HG03439 (cell line): ENCODE measurements at regions not wholly inside any gene's neighbourhood (a gene's known extent, or its start where the extent isn't known, plus 50 kb on each side); places are given as distances from the start of the nearest gene placed in this dataset.

ENCODE experiments used
- ATAC-seq: cut with Tn5 transposase; IDR thresholded peaks from one replicate; pipeline ENCODE4 v1.9.1; 2021; ENCODE audit warnings: mild to moderate bottlenecking, moderate library complexity; ENCODE audit not compliant: unreplicated experiment

DNA sequence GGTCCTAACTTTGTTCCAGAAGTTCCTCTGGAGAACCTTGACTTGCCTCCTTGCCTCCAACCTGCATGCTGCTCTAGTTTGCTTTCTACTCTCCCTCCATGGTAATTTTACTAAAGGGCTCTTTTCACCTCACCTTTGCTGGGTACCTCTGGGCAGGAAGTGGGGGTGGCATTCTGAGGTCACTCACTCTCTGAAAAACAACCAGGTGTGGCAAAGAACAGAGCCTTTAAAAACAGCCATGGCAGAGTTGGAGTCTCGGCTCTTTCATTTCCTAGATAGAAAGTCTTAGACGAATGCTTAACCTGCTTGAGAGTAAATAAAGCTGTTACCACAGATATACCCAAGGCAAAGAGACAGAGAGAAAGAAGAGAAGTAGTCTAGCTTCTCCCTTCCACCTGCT lies 827.9 kb downstream of the BCL11B start:
- no peak for ATAC-seq

- ATAC-seq = no peak
Measured at GRCh38 chr14:98445718-98446117, 826.3 kb downstream of the BCL11B start.

DNA sequence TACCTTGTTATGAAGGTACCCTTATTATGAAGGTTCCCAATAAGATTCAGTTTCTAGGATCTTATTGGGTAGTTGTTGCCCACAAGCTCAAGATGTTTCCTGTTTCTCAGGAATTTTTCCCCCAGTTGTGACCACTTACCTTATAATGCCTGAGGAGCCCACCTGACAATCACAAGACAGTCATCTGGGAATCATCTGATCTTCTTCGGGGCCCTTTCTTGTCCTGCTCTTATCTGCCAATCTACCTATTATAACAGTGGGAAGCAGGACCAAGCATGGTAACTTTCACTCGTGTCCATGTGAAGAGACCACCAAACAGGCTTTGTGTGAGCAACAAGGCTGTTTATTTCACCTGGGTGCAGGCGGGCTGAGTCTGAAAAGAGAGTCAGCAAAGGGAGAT lies 825.5 kb downstream of the BCL11B start:
- no peak for ATAC-seq

DNA sequence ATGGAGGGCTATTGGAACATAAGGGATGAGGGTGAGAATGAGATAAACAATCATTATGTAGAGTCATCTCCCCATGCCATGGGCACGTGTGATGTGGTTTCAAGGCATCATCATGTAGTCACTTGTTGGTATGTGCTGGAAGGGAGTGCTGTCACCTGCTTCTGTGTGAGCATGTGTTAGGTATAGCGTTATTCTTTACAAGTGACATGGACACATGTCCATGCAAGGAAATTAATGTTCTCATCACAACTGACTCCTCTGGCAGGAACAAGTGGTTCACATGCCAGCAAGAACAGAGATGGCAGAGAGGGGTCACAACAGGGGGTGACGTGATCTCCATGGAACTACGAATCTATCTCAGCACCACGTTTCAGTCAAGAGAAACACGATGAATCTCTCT lies 815.8 kb downstream of the BCL11B start:
- no peak for ATAC-seq

DNA sequence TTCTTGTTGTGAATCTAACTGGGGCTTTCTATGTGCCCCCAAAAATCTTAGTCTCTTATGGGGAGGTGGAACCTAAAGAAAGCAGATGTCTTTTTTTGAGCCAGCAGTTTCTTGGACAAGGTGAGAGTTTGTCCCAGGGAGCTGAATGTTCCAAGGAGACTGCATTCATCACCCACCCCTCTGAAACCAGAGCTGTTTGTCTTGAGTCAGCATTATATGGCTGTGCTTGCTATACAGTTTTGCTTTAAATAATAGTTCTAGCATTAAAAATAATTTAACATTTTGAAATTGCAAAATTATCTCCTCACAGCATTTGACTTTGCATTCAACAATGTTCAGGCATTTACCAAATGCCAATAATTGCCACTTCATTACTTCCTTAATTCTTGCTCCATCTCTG lies 813.3 kb downstream of the BCL11B start:
- no peak for ATAC-seq

- no peak for ATAC-seq
Measured at GRCh38 chr14:98462908-98463307, 809.1 kb downstream of the BCL11B start.

DNA sequence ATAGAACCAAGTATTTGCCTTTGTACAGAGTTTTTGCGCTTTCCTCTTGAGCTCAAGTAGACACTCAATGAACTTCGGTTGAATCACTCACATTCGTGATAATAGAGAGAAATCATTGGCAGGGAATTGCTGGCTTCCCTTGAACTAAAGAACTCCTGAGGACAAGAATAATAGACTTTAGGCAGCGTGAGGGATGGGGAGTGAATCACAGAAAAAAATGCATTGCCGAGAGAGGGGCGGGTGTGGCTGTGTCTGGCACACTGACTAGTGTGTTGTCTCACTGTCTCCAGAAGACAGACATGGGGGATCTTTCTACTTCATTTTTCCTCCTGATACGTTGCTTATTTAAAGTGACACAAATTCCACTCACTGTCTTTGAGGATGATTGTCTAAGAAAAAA lies 805.2 kb downstream of the BCL11B start:
- ATAC-seq = no peak

- no peak for ATAC-seq
Measured at GRCh38 chr14:98470663-98471062, 801.3 kb downstream of the BCL11B start.

DNA sequence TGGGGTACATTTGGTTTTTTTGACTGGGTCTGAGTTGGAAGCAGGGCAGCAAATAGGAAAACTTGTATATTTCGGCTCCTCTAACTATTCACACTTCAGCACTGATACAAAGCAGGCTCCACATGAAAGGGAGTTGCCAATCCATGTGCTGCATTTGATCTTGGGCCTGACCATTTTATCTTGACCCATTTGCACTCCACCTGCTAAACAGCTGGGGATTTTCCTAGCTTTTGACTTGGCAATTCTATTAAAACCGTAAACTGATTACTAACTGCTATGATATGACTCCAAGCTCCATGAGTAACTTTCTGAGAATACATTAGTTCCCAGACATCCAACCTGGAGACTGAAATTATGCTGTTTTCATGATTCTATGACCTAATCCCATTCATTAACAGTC lies 797.1 kb downstream of the BCL11B start:
- ATAC-seq = no peak

- ATAC-seq = no peak
Measured at GRCh38 chr14:98477935-98478334, 794.1 kb downstream of the BCL11B start.

DNA sequence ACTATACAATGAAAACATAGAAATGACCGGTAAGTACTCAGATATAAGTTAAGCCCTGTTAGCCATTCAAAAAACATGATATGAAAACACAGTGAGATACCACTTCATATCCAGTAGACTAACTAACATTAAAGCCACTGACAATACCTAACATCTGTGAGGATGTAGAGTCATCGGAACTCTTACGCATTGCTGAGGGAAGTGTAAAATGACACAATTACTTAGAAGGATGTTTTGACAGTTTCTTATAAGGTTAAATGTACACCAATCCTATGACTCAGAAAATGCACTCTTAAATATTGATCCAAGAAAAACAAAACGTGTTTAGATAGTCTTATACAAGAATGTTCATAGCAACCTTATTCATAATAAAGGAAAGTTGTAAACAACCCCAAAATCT lies 782.9 kb downstream of the BCL11B start:
- no peak for ATAC-seq

DNA sequence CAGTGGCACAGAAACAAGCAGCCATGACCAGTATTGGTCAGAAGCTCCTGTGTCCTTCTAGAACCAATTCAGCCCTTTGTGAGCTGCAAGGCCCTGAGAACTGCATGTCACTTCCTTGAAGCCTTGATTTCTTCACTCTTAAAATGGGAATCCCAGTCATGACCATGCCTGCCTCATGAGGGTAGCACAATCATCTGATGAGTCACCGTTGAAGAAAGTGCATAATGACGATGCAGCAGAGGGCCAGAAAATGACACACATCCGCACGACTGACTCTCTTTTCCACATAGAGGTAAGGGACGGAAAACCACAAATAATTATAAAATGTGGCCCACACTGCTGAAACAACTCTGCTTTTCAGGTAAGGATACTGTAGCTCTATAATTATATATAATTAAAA lies 777.4 kb downstream of the BCL11B start:
- ATAC-seq = no peak

DNA sequence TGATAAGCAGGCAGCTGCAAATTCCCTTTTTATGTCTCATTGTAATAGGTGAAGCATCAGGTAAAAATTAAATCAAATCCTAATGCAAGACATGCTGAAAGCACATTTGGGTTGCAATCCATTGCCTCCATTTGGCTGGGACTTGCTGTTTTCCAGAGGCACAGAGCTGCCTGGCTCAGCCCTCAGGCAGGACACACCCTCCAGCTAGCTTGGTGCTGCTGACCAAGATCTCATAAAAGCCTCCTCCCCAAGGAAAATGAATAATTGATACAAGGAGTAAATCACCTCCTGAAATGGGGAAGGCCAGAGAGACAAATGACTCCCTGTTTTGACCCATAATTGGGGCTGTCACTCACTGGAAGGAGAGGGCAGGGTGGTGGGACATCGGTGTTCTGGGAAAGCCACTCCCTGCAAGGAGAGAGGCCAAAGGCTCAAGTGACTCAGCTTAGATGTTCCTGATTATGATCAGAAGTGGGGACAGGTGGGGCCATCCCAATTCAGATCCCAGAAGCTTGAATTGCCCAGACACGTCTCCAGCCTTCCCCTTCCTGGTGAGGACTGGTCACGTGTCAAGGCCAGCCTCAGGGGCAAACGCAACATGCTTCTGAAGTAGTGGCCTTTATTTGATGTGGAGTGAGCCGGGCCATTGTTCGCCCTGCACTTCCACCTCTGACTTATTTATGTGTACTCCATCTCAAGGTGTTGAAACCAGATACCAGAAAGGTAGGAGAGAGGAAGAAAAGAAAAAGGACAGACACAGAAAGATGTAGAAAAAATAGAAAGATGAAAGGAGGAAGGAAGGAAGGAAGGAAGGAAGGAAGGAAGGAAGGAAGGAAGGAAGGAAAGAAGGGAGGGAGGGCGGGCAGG lies 773.7 kb downstream of the BCL11B start:
- ATAC-seq = no peak

DNA sequence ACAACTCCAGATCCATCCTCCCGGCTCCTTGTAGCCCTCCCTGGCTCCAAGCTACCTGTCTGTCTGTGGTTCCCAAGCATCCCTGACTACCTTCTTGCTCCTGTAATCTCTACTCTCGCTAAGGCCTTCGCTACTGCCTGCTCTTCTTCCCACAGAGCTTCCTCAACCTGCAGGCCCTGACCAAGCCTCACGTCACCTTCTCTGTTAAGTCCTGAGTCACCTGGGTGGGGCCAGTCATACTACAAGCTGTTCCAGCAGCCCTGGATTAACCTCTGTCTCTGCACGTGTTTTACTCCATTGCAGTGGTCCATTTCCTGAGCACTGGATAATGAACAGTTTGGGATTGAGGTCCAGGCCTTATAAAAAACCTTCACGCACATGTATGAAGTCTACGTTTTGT lies 770.7 kb downstream of the BCL11B start:
- no peak for ATAC-seq

- no peak for ATAC-seq
Measured at GRCh38 chr14:98501836-98502235, 770.2 kb downstream of the BCL11B start.

GRCh38 chr14:98503086-98503815 lies 768.7 kb downstream of the BCL11B start:
- ATAC-seq = no peak

DNA sequence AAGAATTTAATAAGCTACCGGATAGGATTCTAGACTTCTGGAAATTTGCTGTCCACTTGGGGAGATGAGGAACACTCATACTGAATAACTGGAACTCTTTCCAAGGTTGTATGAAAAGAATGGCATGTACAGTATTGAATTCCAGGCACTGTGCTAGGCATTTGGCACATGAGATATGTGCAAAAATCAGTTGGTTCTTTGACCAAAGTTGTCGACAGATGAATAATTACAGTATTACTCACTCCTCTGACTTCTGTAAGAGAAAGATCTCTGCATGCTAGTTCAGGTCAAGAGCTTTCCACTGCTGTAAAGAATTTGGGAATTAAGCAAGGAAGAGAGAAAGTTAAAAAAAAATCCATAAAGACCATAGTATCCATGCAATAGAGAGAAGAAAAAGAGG lies 764.7 kb downstream of the BCL11B start:
- no peak for ATAC-seq

- ATAC-seq = no peak
Measured at GRCh38 chr14:98510392-98510791, 761.6 kb downstream of the BCL11B start.

DNA sequence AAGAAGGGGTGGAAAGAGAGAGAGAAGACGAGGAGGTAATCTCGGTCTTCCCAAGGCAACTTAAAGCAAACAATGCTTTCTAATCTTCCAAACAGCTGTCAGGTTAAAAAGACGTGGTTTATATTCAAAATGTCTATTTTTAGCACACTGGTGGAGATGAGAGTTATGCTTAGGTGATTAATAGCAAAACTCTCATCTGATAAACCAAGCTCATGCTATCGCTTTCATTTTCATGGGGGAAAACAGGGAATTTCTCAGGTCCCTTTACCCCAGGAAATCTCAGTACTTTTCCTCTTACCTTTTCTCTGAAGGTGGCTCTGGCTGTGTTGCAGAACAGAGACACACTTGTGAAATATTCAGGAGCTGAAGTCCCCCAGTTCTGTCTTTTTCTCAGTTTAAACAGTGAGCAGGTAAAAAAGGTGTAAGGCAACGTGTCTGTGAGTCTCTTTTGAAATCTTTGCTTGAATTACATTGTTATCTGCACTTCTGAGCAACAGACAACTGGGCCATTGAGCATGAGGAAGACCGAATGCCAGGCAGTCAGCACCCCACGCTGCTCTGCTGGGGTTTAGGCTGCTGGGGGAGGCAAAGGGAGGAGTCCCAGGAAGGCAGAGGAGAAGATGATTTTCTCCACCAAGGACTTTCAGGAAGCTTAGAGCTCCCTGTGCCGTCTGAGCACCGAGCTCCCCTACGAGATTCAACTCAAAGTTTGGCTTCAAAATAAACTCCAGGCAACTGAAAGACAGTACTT lies 759.3 kb downstream of the BCL11B start:
- ATAC-seq = no peak

- no peak for ATAC-seq
Measured at GRCh38 chr14:98513558-98513957, 758.4 kb downstream of the BCL11B start.

- ATAC-seq = no peak
Measured at GRCh38 chr14:98514016-98514415, 758.0 kb downstream of the BCL11B start.

DNA sequence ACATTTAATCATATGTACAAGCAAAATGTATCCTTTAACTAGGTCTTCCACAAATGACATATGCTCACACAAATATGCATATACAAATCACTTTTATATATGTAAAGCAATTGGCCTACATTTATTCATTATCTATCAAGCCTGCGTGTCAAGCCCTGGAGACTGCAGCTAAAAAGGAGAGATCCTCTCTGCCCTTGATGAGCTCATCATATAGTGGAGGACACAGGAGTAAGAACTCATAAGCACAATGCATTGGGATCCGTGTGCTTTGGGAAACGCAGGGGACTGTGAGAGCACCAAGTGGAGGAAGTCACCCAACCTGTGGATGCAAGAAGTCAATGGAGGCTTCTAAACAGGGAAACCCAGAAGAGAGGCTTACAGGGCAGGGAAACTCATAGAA lies 735.7 kb downstream of the BCL11B start:
- no peak for ATAC-seq
